Lung (tissue), 11 donors: ENCODE measurements at regions not wholly inside any gene's neighbourhood (a gene's known extent, or its start where the extent isn't known, plus 50 kb on each side); places are given as distances from the start of the nearest gene placed in this dataset.

Experiments used
- ATAC-seq: fragments of 200-7000 bp; cut with Tn5 transposase; one replicate; pipeline ENCODE4 v1.9.1; 2020; ENCODE audit warnings: moderate number of reproducible peaks; ENCODE audit not compliant: insufficient read depth, low FRiP score
- DNase-seq, 3 donors: peaks; one replicate each; pipeline ENCODE4 v3.0.0-alpha.2; 2013 to 2017
- H3K27ac ChIP-seq, 2 donors: one replicate each; pipeline ENCODE4 v1.5.1; 2013; ENCODE audit warnings: mild to moderate bottlenecking in 2 of 2, moderate library complexity in 2 of 2, control low read depth in 1 of 2, inconsistent platforms in 1 of 2, low read depth in 1 of 2, low read length in 1 of 2
- H3K27me3 ChIP-seq, 3 donors: one replicate each; pipeline ENCODE4 v1.5.1; 2013; ENCODE audit warnings: low read length in 2 of 3; ENCODE audit not compliant: control insufficient read depth in 3 of 3, insufficient read depth in 3 of 3
- H3K36me3 ChIP-seq, 4 donors: one replicate each; pipeline ENCODE4 v1.5.1; 2013; ENCODE audit warnings: low read length in 4 of 4, mild to moderate bottlenecking in 1 of 4, moderate library complexity in 1 of 4; ENCODE audit not compliant: control insufficient read depth in 4 of 4, insufficient read depth in 4 of 4
- H3K4me1 ChIP-seq, 5 donors: one replicate each; pipeline ENCODE4 v1.5.1; 2013; ENCODE audit warnings: low read length in 5 of 5, mild to moderate bottlenecking in 2 of 5, moderate library complexity in 1 of 5; ENCODE audit not compliant: control insufficient read depth in 5 of 5, insufficient read depth in 5 of 5
- H3K4me3 ChIP-seq: one replicate; pipeline ENCODE4 v1.5.1; 2013; ENCODE audit warnings: mild to moderate bottlenecking, control low read depth, moderate library complexity
- H3K9ac ChIP-seq, 2 donors: one replicate each; pipeline ENCODE4 v1.5.1; 2013; ENCODE audit warnings: low read length in 2 of 2, control low read depth in 1 of 2; ENCODE audit not compliant: insufficient read depth in 1 of 2
- H3K9me3 ChIP-seq, 4 donors: one replicate each; pipeline ENCODE4 v1.5.1; 2013; ENCODE audit warnings: low read length in 3 of 4, mild to moderate bottlenecking in 1 of 4, moderate library complexity in 1 of 4; ENCODE audit not compliant: control insufficient read depth in 4 of 4, insufficient read depth in 3 of 4
- CTCF ChIP-seq: IDR thresholded peaks from 2 replicates; pipeline ENCODE4 v1.5.1; 2012; ENCODE audit warnings: mild to moderate bottlenecking; ENCODE audit errors: control extremely low read depth, extremely low read depth
- WGBS, 2 donors: extraction: QIAGEN DNeasy Blood & Tissue Kit; methylation state at CpG; one replicate each; pipeline ENCODE4 v1.1.7; 2013; 5-methylcytosine and 5-hydroxymethylcytosine counted together
- donor health status: control.
- donor health status: control.
- donor health status: Bipolar disorder and iron deficiency.
- donor health status: healthy.
- donor health status: DM: yes; HTN: yes; CAD: no.

DNA sequence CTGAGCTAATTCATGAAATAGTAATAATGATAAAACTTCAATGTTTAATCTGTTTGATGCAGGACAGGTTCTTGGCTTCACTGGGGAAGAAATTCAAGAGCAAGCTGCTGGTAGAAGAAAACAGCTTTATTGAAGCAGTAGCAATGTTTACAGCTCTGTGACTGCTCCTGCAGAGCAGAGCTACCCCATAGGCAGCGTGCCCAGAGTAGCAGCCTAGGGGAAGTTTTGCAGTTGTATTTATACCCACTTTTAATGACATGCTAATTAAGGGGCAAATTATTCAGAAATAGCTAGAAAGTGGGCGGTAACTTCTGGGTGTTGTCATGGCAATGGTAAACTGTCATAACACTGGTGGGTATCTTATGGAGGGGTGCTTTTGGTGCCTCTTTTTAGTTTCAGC lies 518.0 kb downstream of the RFPL4B start:
- TF ChIP-seq CTCF: no peak
- ATAC-seq: no peak

DNA sequence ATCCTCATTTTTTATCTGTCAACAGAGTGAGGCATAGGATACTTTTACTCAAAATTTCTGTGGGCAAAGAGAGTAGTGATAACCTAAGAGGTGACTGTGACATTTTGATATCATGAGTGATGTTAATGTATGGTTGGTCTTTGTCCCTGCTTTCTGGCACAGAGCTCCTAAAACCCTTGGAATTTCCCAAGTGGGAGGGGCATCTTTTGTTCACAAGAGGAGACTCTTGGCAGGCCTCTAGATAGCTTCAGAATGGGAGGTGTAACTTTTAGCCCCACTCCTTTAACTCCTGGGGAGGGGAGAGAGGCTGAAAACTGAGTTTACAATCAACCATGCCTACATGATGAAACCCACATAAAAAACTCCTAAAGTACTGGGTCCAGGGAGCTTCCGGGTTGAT lies 527.8 kb downstream of the RFPL4B start:
- ATAC-seq (no peak), DNase-seq (no peak)
- H3K4me3 ChIP-seq: no peak overlapping the region
- H3K9ac ChIP-seq: no peak overlapping the region
- WGBS, 2 donors: 95 to 98% methylated on average over 1 of the region's 1 CpG
- H3K9me3 ChIP-seq: peaks cover 0 to 8% (median under 1%) of the 10 kb centered on the region in 4 donors
- no peak overlapping the region for H3K27ac ChIP-seq
- no peaks in the 10 kb centered on the region for H3K36me3 ChIP-seq
- no peaks in the 10 kb centered on the region for H3K27me3 ChIP-seq
- no peak for TF ChIP-seq CTCF
- peaks cover 0 to 6% (median 0%) of the 10 kb centered on the region in 5 donors for H3K4me1 ChIP-seq

More for the DNA sequence above, 518.0 kb downstream of the RFPL4B start:
- WGBS, 2 donors: 81 to 91% methylated on average over 2 of the region's 2 CpGs
- Histone ChIP-seq H3K27ac (no peak overlapping the region), H3K4me1 (no peaks in the 10 kb centered on the region), H3K4me3 (no peak overlapping the region), H3K9ac (no peak overlapping the region), H3K9me3 (no peaks in the 10 kb centered on the region), H3K27me3 (no peaks in the 10 kb centered on the region), H3K36me3 (no peaks in the 10 kb centered on the region)
- peak; percentile 31 to 67 (median 41) for DNase-seq

DNA sequence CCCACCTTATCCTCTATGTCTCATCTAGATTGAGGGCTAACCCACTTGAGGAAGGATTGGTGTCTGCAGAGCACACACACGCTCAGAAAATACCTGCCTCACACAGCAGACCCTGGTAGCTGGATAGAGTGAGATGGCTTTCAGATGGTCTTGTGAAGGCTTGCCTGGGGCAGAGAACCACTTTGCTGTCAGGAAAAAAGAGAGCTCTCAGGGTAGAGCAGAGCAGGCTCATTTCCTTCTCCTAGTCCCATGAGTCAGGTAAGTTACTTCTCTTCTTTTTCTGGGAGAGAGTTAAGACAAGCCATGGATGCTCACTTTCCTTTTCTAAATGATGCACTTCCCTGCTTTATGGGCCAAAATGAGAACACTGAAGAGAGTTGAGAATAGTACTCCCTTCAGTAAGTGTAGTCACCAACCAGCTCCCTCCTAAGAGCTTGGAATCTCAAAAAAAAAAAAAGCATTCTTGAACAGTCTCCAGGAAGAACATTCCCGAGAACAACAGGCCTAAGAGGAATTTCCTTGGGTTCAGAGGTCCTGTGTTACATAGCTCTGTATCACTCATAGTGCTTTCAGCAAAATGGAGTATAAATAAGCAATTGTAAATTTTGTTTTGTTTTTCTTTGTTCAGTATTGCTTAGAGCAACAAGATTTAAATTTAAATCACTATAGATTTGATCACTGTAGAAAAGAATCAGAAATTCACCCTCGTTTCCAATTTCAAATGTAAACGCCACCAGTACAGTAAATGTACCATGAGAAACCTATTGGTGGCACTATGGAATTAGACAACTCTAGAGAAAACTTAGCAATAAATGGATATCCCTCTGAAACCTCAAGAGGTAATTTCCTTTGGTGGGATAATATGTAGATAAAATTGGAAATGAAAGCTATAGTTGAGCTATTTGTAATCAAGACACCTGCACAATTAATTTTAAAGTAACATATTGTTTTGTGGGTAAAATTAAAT lies 530.3 kb downstream of the RFPL4B start:
- no peak for TF ChIP-seq CTCF
- H3K36me3 ChIP-seq: no peaks in the 10 kb centered on the region
- no peak for ATAC-seq
- H3K4me1 ChIP-seq: peaks cover 0 to 9% (median 0%) of the 10 kb centered on the region in 5 donors
- no peak overlapping the region for H3K27ac ChIP-seq
- H3K27me3 ChIP-seq: no peaks in the 10 kb centered on the region
- peak in 2 of 3 donors; percentile 75 to 77 for DNase-seq
- no peaks in the 10 kb centered on the region for H3K9me3 ChIP-seq
- H3K9ac ChIP-seq: no peak overlapping the region
- H3K4me3 ChIP-seq: no peak overlapping the region
- 61 to 66% methylated on average over 4 of the region's 4 CpGs for WGBS, 2 donors
